A673 (cell line): ENCODE measurements at regions not wholly inside any gene's neighbourhood (a gene's known extent, or its start where the extent isn't known, plus 50 kb on each side); places are given as distances from the start of the nearest gene placed in this dataset.

ENCODE experiments used
- BruUV-seq: library from RNA; stranded (reverse); fragments of 400-500 nt; replicated peaks from 2 replicates; lab custom pipeline; 2021; lab: Mats Ljungman, UMichigan
- CTCF ChIA-PET: fragments of 300-600 bp; sonication (Branson Sonifier 250); formaldehyde crosslinking; loops from one replicate; lab custom pipeline; 2022; ENCODE audit warnings: antibody characterized with exemption; lab: Charles Lee
- POLR2A ChIA-PET: fragments of 300-600 bp; sonication (Branson Sonifier 250); formaldehyde crosslinking; loops from one replicate; lab custom pipeline; 2022; ENCODE audit warnings: antibody characterized with exemption; ENCODE audit not compliant: low non-redundant PET; lab: Charles Lee
- DNase-seq: peaks from one replicate; pipeline ENCODE4 v3.0.0-alpha.2; 2015; ENCODE audit warnings: low spot score
- H3K27ac ChIP-seq: fragments of 200-600 bp; sonication (generic); 2 replicates; pipeline ENCODE4 v1.5.1; 2016; ENCODE audit warnings: mixed run types, low read depth, mild to moderate bottlenecking, mixed read lengths, antibody characterized with exemption, low read length; ENCODE audit not compliant: poor library complexity, severe bottlenecking
- H3K27me3 ChIP-seq: fragments of 200-600 bp; sonication (generic); replicated peaks from 2 replicates; pipeline ENCODE4 v1.6.1; 2017; ENCODE audit warnings: mixed run types, low read depth, mild to moderate bottlenecking, mixed read lengths, antibody characterized with exemption, low read length; ENCODE audit not compliant: insufficient read depth, poor library complexity
- H3K36me3 ChIP-seq: fragments of 200-600 bp; sonication (generic); 2 replicates; pipeline ENCODE4 v1.6.1; 2016; ENCODE audit warnings: mixed run types, mild to moderate bottlenecking, mixed read lengths, antibody characterized with exemption, low read length; ENCODE audit not compliant: insufficient read depth, poor library complexity, severe bottlenecking
- H3K4me1 ChIP-seq: fragments of 200-600 bp; sonication (generic); 2 replicates; pipeline ENCODE4 v1.6.1; 2017; ENCODE audit warnings: mixed run types, mild to moderate bottlenecking, mixed read lengths, antibody characterized with exemption, low read length; ENCODE audit not compliant: insufficient read depth, poor library complexity, severe bottlenecking
- H3K4me3 ChIP-seq: fragments of 200-600 bp; sonication (generic); 2 replicates; pipeline ENCODE4 v1.5.1; 2016; ENCODE audit warnings: low read depth, mixed run types, mild to moderate bottlenecking, mixed read lengths, low read length; ENCODE audit not compliant: poor library complexity, severe bottlenecking
- H3K9me3 ChIP-seq: fragments of 200-600 bp; sonication (generic); 2 replicates; pipeline ENCODE4 v1.6.1; 2016; ENCODE audit warnings: mixed run types, low read depth, mild to moderate bottlenecking, mixed read lengths, antibody characterized with exemption, low read length; ENCODE audit not compliant: poor library complexity, severe bottlenecking
- EZH2 ChIP-seq: fragments of 200-600 bp; sonication (generic); IDR thresholded peaks from 2 replicates; pipeline ENCODE4 v1.6.1; 2017; ENCODE audit warnings: borderline replicate concordance, low read depth, mild to moderate bottlenecking, mixed read lengths, antibody characterized with exemption, low read length; ENCODE audit not compliant: poor library complexity, severe bottlenecking
- intact Hi-C: fragments of 100-400 bp; cut with micrococcal nuclease; formaldehyde crosslinking; loops from one replicate; pipeline ENCODE4 v1.10.0; 2022; ENCODE audit not compliant: unreplicated experiment
- TF ChIP-seq, protein P1 (sequence below): fragments of 300-800, 200-600 bp; sonication (generic); conservative IDR thresholded peaks from 2 replicates; pipeline ENCODE4 v1.5.1; 2017; ENCODE audit warnings: low read depth, mild to moderate bottlenecking, antibody characterized with exemption, low read length, moderate library complexity, mixed read lengths

DNA sequence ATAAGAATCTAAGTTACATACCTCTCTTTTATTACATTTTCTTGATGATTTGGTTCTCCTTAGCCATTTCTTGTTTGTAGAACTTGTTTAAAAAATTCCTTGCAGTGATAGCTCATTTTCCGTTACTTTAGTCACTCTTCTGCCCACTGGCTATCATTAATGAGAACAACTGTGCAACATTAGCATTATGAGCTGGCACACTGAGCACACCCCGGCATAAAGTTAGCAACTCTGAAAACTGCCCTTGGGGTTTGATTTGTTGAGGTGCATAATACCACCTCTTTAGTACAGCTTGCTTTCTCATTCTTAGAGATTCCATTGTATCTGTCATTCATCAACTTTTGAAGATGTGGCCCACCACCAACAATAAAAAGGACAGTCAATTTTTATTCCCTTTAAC lies 87.6 kb upstream of the ADCY1 start:
- DNase-seq: no peak
- H3K27ac ChIP-seq: no peak overlapping the region
- no peaks in the 10 kb centered on the region for H3K9me3 ChIP-seq
- H3K4me1 ChIP-seq: no peaks in the 10 kb centered on the region
- H3K36me3 ChIP-seq: no peaks in the 10 kb centered on the region
- POLR2A ChIA-PET: no interaction called here
- CTCF ChIA-PET: no interaction called here
- peaks cover 2% of the 10 kb centered on the region for H3K27me3 ChIP-seq
- TF ChIP-seq EZH2: no peak
- TF ChIP-seq, protein P1, sequence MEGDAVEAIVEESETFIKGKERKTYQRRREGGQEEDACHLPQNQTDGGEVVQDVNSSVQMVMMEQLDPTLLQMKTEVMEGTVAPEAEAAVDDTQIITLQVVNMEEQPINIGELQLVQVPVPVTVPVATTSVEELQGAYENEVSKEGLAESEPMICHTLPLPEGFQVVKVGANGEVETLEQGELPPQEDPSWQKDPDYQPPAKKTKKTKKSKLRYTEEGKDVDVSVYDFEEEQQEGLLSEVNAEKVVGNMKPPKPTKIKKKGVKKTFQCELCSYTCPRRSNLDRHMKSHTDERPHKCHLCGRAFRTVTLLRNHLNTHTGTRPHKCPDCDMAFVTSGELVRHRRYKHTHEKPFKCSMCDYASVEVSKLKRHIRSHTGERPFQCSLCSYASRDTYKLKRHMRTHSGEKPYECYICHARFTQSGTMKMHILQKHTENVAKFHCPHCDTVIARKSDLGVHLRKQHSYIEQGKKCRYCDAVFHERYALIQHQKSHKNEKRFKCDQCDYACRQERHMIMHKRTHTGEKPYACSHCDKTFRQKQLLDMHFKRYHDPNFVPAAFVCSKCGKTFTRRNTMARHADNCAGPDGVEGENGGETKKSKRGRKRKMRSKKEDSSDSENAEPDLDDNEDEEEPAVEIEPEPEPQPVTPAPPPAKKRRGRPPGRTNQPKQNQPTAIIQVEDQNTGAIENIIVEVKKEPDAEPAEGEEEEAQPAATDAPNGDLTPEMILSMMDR: no peak
- no peak overlapping the region for H3K4me3 ChIP-seq
- intact Hi-C loops: no loop called here
- no TSS peak for BruUV-seq

DNA sequence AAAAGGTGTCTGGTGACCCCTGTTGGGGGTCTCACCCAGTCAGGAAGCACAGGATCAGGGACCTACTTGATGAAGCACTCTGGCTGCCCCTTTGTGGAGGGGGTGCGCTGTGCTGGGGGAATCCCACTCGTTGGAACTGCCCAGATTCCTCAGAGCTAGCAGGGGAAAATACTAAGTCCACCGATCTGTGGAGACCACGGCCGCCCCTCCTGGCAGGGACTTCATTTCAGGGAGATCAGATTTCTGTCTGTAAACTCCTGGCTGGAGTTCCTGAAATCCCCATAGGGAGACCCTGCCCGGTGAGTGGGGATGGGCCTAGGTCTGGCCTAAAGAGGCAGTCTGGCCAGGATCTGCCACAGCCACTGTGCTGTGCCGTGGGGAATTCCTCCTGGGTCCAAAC lies 79.3 kb upstream of the ADCY1 start:
- intact Hi-C loops: no loop called here
- CTCF ChIA-PET: no interaction called here
- Histone ChIP-seq H3K4me3 (no peak overlapping the region), H3K9me3 (no peaks in the 10 kb centered on the region), H3K4me1 (no peaks in the 10 kb centered on the region), H3K27ac (no peak overlapping the region), H3K36me3 (no peaks in the 10 kb centered on the region), H3K27me3 (peaks cover 5% of the 10 kb centered on the region)
- no peak for DNase-seq
- TF ChIP-seq, protein P1: no peak
- TF ChIP-seq EZH2: no peak
- no TSS peak for BruUV-seq
- POLR2A ChIA-PET: no interaction called here

DNA sequence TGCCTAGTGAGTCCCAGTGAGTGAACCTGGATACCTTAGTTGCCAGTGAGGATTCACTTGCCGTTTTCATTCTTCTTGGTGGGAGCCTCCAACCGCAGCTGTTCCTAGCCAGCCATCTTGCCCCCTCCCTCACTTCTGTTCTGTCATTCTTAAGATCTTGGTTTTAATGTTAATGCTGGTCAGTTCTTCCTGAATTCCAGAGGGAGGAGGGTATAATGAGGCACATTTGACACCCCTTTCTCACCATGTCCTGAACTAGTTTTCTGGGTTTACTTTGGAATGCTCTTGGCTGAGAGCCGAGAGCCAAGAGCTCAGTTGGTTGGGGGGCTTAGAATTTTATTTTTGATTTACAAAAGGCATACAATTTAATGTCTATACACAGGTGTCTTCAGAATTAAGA lies 78.5 kb upstream of the ADCY1 start:
- H3K27me3 ChIP-seq: peaks cover 5% of the 10 kb centered on the region
- no peak overlapping the region for H3K4me3 ChIP-seq
- ChIA-PET CTCF (no interaction called here), POLR2A (no interaction called here)
- intact Hi-C loops: no loop called here
- H3K27ac ChIP-seq: no peak overlapping the region
- no peaks in the 10 kb centered on the region for H3K4me1 ChIP-seq
- no peaks in the 10 kb centered on the region for H3K36me3 ChIP-seq
- no TSS peak for BruUV-seq
- H3K9me3 ChIP-seq: no peaks in the 10 kb centered on the region
- TF ChIP-seq EZH2: no peak
- TF ChIP-seq, protein P1: no peak
- DNase-seq: no peak

DNA sequence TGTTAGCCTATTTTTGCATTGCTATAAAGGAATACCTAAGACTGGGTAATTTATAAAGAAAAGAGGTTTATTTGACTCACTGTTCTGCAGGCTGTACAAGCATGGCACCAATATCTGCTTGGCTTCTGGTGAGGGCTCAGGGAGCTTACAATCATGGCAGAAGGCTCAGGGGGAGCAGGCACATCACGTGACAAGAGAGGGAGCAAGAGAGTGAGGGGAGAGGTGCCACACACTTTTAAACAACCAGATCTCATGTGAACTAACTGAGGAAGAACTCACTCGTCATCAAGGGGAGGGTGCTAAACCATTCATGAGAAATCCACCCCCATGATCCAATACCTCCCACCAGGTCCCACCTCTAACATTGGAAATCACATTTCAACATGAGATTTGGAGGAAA lies 73.9 kb upstream of the ADCY1 start:
- BruUV-seq: no TSS peak
- ChIA-PET CTCF (no interaction called here), POLR2A (no interaction called here)
- no peak for TF ChIP-seq EZH2
- TF ChIP-seq, protein P1: no peak
- Histone ChIP-seq H3K4me3 (no peak overlapping the region), H3K27me3 (peaks cover 5% of the 10 kb centered on the region), H3K4me1 (no peaks in the 10 kb centered on the region), H3K36me3 (no peaks in the 10 kb centered on the region), H3K9me3 (no peaks in the 10 kb centered on the region), H3K27ac (no peak overlapping the region)
- DNase-seq: no peak
- intact Hi-C loops: no loop called here
